ENCODE measurements at regions not wholly inside any gene's neighbourhood (a gene's known extent, or its start where the extent isn't known, plus 50 kb on each side); places are given as distances from the start of the nearest gene placed in this dataset.

DNA sequence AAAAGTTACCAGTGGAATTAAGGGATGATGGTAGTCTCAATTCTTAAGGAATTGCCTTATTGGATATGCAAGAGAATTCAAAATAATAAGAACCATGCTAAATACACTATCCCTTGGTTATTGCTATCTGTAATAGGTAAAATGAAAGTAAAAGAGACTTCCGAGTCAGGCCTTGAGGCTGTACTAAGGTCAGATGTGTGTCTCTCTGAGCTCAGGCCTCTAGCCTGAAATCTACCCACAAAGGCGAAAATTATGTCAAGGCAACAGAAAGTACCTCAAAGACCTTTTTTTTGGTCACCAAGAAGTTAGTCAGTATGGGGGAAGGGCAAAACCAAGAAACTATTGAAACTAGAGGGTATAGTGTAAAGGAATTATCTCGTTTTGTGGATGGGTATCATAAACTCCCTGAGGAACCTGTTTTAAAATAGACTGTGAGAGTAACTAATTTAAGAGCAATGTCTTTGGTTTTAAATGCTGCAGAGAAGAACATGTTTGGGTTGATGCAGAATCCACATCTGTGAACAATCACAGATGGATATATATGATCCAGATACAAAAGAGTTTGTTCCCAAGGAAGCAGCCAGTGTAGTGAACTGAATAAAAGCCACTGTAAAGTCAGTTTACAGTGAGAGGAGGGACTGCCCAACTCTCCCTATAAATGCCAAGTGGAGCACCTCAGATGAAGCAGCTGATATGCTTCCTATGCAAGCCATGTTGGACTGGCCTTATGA lies 382.3 kb upstream of the SEMA6D start:
- ATAC-seq (no peak), DNase-seq (ENCODE audit: low read depth, low spot score) (no peak), FAIRE-seq (no peak)
- intact Hi-C loops (cut with micrococcal nuclease; ENCODE audit: unreplicated experiment) (no loop called here), in situ Hi-C loops (cut with MboI) (no loop called here)
- Histone ChIP-seq H3K4me2 (ENCODE audit: control insufficient read depth, insufficient read depth) (no peak overlapping the region), H2AFZ (ENCODE audit: control insufficient read depth, low read depth, low read length) (no peak overlapping the region), H3K9me3 (replicated peaks; ENCODE audit: control insufficient read depth, insufficient read depth, low read length) (no peaks in the 10 kb centered on the region), H4K20me1 (ENCODE audit: control insufficient read depth, insufficient read depth) (no peaks in the 10 kb centered on the region), H3K36me3 (ENCODE audit: control insufficient read depth in 2 of 2, insufficient read depth in 2 of 2, low read length in 1 of 2) (no peaks in the 10 kb centered on the region), H3K9ac (ENCODE audit: control insufficient read depth, insufficient read depth, low read length) (no peak overlapping the region), H3K27me3 (replicated peaks in 1 of 2; ENCODE audit: control insufficient read depth in 2 of 2, insufficient read depth in 2 of 2, low read length in 1 of 2) (no peaks in the 10 kb centered on the region), H3K27ac (ENCODE audit: control insufficient read depth, insufficient read depth) (no peak overlapping the region), H3K4me1 (ENCODE audit: control insufficient read depth, insufficient read depth, low read length) (no peaks in the 10 kb centered on the region), H3K4me3 (no peak overlapping the region), H3K79me2 (ENCODE audit: control insufficient read depth, insufficient read depth, low read length) (no peaks in the 10 kb centered on the region)
- ChIA-PET RAD21 (ENCODE audit: unreplicated experiment) (no interaction called here), CTCF (no interaction called here), POLR2A (no interaction called here), SMC1A (ENCODE audit: uncharacterized antibody, unreplicated experiment) (no interaction called here)
- 0% methylated on average over 3 of the region's 3 CpGs for WGBS (ENCODE audit: insufficient coverage, insufficient replicate concordance, low lambda C conversion rate, missing lambda C conversion rate)
- no TSS peak for BruUV-seq (replicated peaks)
- TF ChIP-seq NFYA (IDR thresholded peaks at IDR 0.05; ENCODE audit: borderline replicate concordance, low read depth, low read length) (no peak), POLR2A (IDR thresholded peaks at IDR 0.05; ENCODE audit: low read depth, low read length) (no peak), NFXL1 (IDR thresholded peaks at IDR 0.05; ENCODE audit: borderline replicate concordance) (no peak), TCF7 (IDR thresholded peaks at IDR 0.05; ENCODE audit: borderline replicate concordance) (no peak), RAD51 (IDR thresholded peaks at IDR 0.05) (no peak), MTA3 (IDR thresholded peaks at IDR 0.05; ENCODE audit: borderline replicate concordance, low read length) (no peak), GATAD2B (conservative IDR thresholded peaks at IDR 0.05; ENCODE audit: low read depth) (no peak), SMAD5 (IDR thresholded peaks at IDR 0.05; ENCODE audit: low read depth) (no peak), EED (IDR thresholded peaks at IDR 0.05; ENCODE audit: low read depth) (no peak), FOXM1 (IDR thresholded peaks at IDR 0.05; ENCODE audit: low read depth, low read length) (no peak), NFIC (IDR thresholded peaks at IDR 0.05; ENCODE audit: low read depth, low read length) (no peak), ZSCAN29 (IDR thresholded peaks at IDR 0.05) (no peak), HCFC1 (IDR thresholded peaks at IDR 0.05; ENCODE audit: low read length) (no peak), FOXK2 (IDR thresholded peaks at IDR 0.05) (no peak)
- TF ChIP-seq, protein P1, sequence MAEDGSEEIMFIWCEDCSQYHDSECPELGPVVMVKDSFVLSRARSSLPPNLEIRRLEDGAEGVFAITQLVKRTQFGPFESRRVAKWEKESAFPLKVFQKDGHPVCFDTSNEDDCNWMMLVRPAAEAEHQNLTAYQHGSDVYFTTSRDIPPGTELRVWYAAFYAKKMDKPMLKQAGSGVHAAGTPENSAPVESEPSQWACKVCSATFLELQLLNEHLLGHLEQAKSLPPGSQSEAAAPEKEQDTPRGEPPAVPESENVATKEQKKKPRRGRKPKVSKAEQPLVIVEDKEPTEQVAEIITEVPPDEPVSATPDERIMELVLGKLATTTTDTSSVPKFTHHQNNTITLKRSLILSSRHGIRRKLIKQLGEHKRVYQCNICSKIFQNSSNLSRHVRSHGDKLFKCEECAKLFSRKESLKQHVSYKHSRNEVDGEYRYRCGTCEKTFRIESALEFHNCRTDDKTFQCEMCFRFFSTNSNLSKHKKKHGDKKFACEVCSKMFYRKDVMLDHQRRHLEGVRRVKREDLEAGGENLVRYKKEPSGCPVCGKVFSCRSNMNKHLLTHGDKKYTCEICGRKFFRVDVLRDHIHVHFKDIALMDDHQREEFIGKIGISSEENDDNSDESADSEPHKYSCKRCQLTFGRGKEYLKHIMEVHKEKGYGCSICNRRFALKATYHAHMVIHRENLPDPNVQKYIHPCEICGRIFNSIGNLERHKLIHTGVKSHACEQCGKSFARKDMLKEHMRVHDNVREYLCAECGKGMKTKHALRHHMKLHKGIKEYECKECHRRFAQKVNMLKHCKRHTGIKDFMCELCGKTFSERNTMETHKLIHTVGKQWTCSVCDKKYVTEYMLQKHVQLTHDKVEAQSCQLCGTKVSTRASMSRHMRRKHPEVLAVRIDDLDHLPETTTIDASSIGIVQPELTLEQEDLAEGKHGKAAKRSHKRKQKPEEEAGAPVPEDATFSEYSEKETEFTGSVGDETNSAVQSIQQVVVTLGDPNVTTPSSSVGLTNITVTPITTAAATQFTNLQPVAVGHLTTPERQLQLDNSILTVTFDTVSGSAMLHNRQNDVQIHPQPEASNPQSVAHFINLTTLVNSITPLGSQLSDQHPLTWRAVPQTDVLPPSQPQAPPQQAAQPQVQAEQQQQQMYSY (CRISPR knock-in tag; IDR thresholded peaks at IDR 0.05) = no peak
- TF ChIP-seq, protein P2, sequence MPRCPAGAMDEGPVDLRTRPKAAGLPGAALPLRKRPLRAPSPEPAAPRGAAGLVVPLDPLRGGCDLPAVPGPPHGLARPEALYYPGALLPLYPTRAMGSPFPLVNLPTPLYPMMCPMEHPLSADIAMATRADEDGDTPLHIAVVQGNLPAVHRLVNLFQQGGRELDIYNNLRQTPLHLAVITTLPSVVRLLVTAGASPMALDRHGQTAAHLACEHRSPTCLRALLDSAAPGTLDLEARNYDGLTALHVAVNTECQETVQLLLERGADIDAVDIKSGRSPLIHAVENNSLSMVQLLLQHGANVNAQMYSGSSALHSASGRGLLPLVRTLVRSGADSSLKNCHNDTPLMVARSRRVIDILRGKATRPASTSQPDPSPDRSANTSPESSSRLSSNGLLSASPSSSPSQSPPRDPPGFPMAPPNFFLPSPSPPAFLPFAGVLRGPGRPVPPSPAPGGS (IDR thresholded peaks at IDR 0.05; ENCODE audit: borderline replicate concordance, insufficient read depth, low read depth, low read length, poor library complexity, severe bottlenecking) = no peak
- TF ChIP-seq, protein P3, sequence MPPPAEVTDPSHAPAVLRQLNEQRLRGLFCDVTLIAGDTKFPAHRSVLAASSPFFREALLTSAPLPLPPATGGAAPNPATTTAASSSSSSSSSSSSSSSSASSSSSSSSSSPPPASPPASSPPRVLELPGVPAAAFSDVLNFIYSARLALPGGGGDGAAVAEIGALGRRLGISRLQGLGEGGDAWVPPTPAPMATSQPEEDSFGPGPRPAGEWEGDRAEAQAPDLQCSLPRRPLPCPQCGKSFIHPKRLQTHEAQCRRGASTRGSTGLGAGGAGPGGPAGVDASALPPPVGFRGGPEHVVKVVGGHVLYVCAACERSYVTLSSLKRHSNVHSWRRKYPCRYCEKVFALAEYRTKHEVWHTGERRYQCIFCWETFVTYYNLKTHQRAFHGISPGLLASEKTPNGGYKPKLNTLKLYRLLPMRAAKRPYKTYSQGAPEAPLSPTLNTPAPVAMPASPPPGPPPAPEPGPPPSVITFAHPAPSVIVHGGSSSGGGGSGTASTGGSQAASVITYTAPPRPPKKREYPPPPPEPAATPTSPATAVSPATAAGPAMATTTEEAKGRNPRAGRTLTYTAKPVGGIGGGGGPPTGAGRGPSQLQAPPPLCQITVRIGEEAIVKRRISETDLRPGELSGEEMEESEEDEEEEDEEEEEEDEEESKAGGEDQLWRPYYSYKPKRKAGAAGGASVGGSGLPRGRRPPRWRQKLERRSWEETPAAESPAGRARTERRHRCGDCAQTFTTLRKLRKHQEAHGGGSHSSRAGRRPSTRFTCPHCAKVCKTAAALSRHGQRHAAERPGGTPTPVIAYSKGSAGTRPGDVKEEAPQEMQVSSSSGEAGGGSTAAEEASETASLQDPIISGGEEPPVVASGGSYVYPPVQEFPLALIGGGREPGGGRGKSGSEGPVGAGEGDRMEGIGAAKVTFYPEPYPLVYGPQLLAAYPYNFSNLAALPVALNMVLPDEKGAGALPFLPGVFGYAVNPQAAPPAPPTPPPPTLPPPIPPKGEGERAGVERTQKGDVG (CRISPR knock-in tag; IDR thresholded peaks at IDR 0.05) = no peak

All from GM12878 (cell line).